ENCODE measurements at regions not wholly inside any gene's neighbourhood (a gene's known extent, or its start where the extent isn't known, plus 50 kb on each side); places are given as distances from the start of the nearest gene placed in this dataset.

DNA sequence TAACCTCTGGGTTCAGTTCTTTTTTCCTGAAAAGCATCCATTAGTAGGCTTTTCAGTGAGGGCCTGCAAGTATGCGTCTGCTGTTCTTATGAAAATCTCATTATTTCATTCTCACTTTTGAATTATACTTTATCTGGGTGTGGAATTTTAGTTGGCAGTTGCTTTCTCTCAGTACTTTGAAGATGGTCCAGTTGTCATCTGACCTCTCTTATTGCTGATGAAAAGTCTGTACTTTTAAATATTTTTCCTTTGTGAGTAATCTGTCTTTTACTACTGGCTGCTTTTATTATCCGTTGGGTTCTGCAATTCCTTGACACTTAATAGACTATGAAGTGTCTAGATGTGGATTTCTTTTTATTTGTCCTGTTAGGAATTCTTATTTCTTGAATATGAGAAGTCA is 307.8 kb downstream of the CYP26B1 start:
- DNase-seq (ENCODE audit: low spot score): no peak

DNA sequence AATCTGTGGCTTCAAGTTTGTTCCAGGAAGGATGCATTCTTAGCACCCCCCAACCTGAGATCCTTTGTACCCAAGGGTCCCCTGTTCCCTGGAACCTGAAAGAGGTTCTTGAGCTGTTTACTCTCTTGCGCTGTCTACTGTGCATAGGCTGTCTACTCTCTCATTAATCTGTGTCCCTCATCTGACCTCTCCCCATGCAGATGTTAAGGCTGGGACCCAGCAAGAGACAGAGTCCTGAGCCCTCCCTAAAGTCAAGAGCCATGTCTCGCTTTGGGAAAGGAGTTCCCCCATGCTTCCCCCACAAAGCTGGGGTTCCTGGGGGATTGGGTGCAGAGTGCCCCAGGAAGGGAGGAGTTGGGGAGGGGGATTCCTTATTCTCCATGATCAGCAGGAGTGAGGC is 312.9 kb downstream of the CYP26B1 start:
- no peak for DNase-seq (ENCODE audit: low spot score)

DNA sequence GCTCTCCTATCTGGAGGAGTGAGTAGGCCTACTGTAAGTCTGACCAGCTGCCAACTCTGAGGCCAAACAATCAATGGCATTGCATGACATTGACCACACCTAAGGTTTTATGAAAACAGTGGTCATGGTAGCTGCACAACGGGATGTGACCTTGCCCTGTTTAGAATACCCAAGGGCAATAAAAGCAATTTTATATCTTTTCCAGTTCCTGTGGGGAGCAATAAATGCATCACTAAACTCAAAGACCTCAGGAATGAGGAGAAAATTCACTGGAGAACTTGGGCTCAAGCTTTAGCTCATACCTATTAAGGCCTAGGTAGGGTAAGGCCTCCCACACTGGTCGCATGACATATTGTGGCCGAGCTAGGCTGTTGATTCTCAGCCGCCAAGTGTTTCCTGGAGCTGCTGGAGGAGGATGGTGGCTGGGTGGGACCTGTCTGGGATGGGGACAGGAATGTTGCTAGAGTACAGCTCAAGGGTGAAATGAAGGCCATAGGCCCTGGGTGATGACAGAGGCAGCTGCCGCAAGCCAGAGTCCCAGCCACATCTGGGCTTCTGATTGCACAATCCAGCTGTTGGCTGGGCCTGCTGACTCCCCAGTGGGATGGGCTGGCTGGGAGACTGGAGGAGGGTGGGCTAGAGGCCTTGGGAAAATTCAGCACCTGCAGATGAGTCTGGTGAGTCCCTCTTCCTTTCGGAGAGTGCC is 313.7 kb downstream of the CYP26B1 start:
- no peak for DNase-seq (ENCODE audit: low spot score)

DNA sequence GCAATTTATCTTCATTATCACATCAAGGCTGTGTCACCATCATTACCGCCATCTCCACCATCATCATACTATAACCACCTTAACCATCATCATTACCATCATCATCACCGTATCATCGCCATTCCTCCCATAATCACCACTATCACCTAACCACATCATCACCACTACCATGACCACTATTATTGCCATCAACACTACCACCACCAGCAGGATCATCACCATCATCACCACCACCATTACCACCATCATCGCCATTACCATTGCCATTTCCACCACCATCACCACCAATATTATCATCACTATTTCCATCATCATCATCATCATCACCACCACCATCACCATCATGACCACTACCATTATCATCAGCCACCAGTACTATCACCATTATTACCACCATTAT is 314.4 kb downstream of the CYP26B1 start:
- no peak for DNase-seq (ENCODE audit: low spot score)

- DNase-seq (ENCODE audit: low spot score): no peak
Observed at GRCh38 chr2:71832844-71833243, 314.8 kb downstream of the CYP26B1 start.

- no peak for DNase-seq (ENCODE audit: low spot score)
Observed at GRCh38 chr2:71832388-71832787, 315.3 kb downstream of the CYP26B1 start.

GRCh38 chr2:71831193-71831577 is 316.5 kb downstream of the CYP26B1 start:
- no peak for DNase-seq (ENCODE audit: low spot score)

- no peak for DNase-seq (ENCODE audit: low spot score)
Observed at GRCh38 chr2:71830497-71831192, 317.0 kb downstream of the CYP26B1 start.

DNA sequence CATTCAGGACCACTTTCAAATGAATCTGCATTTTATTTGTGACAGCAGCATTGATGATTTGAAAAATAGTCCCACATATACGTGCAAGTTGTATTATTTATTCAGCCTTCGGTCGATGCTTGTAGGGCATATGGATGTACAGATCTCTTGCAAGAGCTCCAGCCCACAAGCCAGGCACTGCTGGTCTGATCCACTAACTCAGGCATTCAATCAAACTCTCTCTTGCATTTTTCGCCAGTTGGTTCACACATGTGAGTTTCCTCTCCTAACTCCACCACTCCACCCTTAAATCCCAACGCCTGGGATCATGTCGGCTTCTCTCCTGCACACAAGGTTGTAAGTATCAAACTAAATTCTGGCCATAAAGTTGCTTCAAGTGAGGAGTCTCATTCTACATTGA is 318.7 kb downstream of the CYP26B1 start:
- DNase-seq (ENCODE audit: low spot score): no peak

DNA sequence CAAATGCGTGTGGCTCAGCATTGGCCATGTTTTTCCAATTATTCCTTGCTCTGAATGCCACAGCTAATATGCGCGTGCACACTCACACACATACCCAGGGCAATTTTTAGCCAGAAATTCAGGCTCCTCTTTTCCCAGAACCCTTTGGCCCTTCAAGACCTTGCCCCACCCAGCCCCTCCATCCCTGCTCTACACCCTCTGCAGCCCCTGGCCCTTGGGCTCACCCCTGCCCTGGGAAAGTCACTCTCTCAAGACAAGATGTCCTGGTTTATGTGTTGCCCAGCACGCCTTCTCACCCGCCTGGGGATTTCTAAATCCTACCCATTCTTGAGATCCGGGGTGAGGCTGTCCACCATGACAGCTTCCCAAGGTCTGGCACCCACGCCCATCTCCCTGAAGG is 319.7 kb downstream of the CYP26B1 start:
- no peak for DNase-seq (ENCODE audit: low spot score)

- no peak for DNase-seq (ENCODE audit: low spot score)
Observed at GRCh38 chr2:71827524-71827901, 320.1 kb downstream of the CYP26B1 start.

- no peak for DNase-seq (ENCODE audit: low spot score)
Observed at GRCh38 chr2:71826826-71827523, 320.7 kb downstream of the CYP26B1 start.

GRCh38 chr2:71826299-71826698 is 321.4 kb downstream of the CYP26B1 start:
- no peak for DNase-seq (ENCODE audit: low spot score)

GRCh38 chr2:71824436-71824835 is 323.2 kb downstream of the CYP26B1 start:
- DNase-seq (ENCODE audit: low spot score): no peak

- DNase-seq (ENCODE audit: low spot score): no peak
Observed at GRCh38 chr2:71823526-71823925, 324.1 kb downstream of the CYP26B1 start.

GRCh38 chr2:71822463-71822862 is 325.2 kb downstream of the CYP26B1 start:
- DNase-seq (ENCODE audit: low spot score): no peak

GRCh38 chr2:71821856-71822255 is 325.8 kb downstream of the CYP26B1 start:
- DNase-seq (ENCODE audit: low spot score): no peak

DNA sequence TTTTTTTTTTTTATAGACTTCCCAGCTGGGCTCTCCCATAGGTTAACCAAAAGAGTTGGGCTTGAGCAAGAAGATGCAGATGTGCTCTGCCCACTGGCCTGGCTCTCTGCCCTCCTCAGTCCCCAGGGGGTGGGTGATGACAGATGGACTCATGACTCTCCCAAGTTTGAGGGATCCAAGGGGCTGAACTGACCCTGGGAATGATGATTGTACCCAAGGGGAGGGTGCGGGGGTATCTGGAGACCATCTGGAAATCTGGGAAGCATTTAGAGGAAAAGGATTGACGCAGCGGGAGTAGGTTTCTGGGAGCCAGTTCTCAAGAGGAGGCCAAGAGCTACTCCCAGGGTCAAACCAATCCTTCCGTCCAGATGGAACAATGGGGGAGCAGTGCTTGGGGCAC is 330.8 kb downstream of the CYP26B1 start:
- DNase-seq (ENCODE audit: low spot score): no peak

GRCh38 chr2:71815701-71816474 is 331.8 kb downstream of the CYP26B1 start:
- no peak for DNase-seq (ENCODE audit: low spot score)

- no peak for DNase-seq (ENCODE audit: low spot score)
Observed at GRCh38 chr2:71814885-71815284, 332.8 kb downstream of the CYP26B1 start.

- no peak for DNase-seq (ENCODE audit: low spot score)
Observed at GRCh38 chr2:71813807-71814470, 333.7 kb downstream of the CYP26B1 start.

- no peak for DNase-seq (ENCODE audit: low spot score)
Observed at GRCh38 chr2:71813315-71813714, 334.3 kb downstream of the CYP26B1 start.

All from COLO829 (cell line).